ENCODE measurements at regions not wholly inside any gene's neighbourhood (a gene's known extent, or its start where the extent isn't known, plus 50 kb on each side); places are given as distances from the start of the nearest gene placed in this dataset.

GRCh38 chr2:61688369-61689334 is 150.5 kb upstream of the XPO1 start:
- Mint-ChIP-seq H3K27ac (no peak overlapping the region), H3K36me3 (ENCODE audit: low read depth) (no peaks in the 10 kb centered on the region), H3K4me1 (no peaks in the 10 kb centered on the region), H3K27me3 (no peaks in the 10 kb centered on the region), H3K4me3 (no peak overlapping the region)
- no peak for DNase-seq
- ATAC-seq: no peak
- H3K9me3 ChIP-seq (ENCODE audit: control insufficient read depth, low read length, poor library complexity, severe bottlenecking): no peaks in the 10 kb centered on the region

DNA sequence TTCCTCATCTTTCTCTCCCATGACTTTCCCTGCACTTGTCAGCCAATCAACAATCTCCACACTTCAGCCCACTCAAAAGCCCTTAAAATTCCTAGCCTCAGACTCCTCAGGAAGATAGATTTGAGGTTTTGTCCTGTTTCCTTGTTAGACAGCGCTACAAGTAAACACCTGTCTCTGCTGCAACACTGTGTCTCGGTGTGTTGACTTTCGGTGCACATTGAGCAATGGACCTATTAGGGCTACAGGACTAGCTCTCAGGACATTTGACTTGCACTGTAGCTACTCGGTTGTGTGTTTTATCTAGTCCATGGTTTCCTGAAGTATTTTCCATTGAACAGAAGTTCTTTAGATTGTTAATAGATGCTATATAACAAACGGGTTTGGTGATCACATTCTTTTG is 140.9 kb upstream of the XPO1 start:
- H3K36me3 Mint-ChIP-seq (ENCODE audit: low read depth): no peaks in the 10 kb centered on the region
- DNase-seq (no peak), ATAC-seq (no peak)
- H3K27me3 Mint-ChIP-seq: no peaks in the 10 kb centered on the region
- H3K27ac Mint-ChIP-seq: no peak overlapping the region
- no peaks in the 10 kb centered on the region for H3K4me1 Mint-ChIP-seq
- H3K9me3 ChIP-seq (ENCODE audit: control insufficient read depth, low read length, poor library complexity, severe bottlenecking): no peaks in the 10 kb centered on the region
- no peak overlapping the region for H3K4me3 Mint-ChIP-seq

GRCh38 chr2:61677942-61678341 is 139.8 kb upstream of the XPO1 start:
- H3K9me3 ChIP-seq (ENCODE audit: control insufficient read depth, low read length, poor library complexity, severe bottlenecking): no peaks in the 10 kb centered on the region
- Mint-ChIP-seq H3K4me1 (no peaks in the 10 kb centered on the region), H3K36me3 (ENCODE audit: low read depth) (no peaks in the 10 kb centered on the region), H3K4me3 (no peak overlapping the region), H3K27ac (no peak overlapping the region), H3K27me3 (no peaks in the 10 kb centered on the region)
- ATAC-seq (no peak), DNase-seq (no peak)

- H3K27ac Mint-ChIP-seq: no peak overlapping the region
- H3K4me1 Mint-ChIP-seq: no peaks in the 10 kb centered on the region
- H3K4me3 Mint-ChIP-seq: no peak overlapping the region
- H3K9me3 ChIP-seq (ENCODE audit: control insufficient read depth, low read length, poor library complexity, severe bottlenecking): no peaks in the 10 kb centered on the region
- no peak for ATAC-seq
- H3K27me3 Mint-ChIP-seq: no peaks in the 10 kb centered on the region
- no peak for DNase-seq
- no peaks in the 10 kb centered on the region for H3K36me3 Mint-ChIP-seq (ENCODE audit: low read depth)
Measured at GRCh38 chr2:61677306-61677705, 139.2 kb upstream of the XPO1 start.

DNA sequence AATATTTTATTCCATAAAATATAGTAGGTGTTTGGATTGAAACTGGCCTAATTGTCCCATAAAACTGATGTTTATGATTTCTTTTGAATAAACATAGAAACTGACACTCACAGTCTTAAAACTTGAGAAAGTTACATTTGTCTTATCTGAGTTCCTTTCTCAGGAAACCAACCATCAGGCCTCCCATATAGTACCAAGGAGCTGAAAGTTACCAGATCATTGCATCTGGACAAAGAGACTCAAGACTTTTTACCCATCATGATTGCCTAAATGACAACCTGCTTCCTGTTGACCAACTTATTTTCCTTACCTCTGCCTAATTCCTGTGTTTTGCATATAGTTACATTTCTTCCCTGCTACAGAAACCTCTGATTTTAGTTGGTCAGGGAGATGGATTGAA is 137.0 kb upstream of the XPO1 start:
- ATAC-seq (no peak), DNase-seq (no peak)
- peaks cover 14% of the 10 kb centered on the region for H3K4me1 Mint-ChIP-seq
- no peak overlapping the region for H3K27ac Mint-ChIP-seq
- H3K9me3 ChIP-seq (ENCODE audit: control insufficient read depth, low read length, poor library complexity, severe bottlenecking): no peaks in the 10 kb centered on the region
- no peaks in the 10 kb centered on the region for H3K27me3 Mint-ChIP-seq
- no peak overlapping the region for H3K4me3 Mint-ChIP-seq
- H3K36me3 Mint-ChIP-seq (ENCODE audit: low read depth): no peaks in the 10 kb centered on the region

GRCh38 chr2:61671561-61672315 is 133.6 kb upstream of the XPO1 start:
- peak overlapping the region; percentile 82 for H3K4me3 Mint-ChIP-seq
- no peaks in the 10 kb centered on the region for H3K9me3 ChIP-seq (ENCODE audit: control insufficient read depth, low read length, poor library complexity, severe bottlenecking)
- no peak for DNase-seq
- H3K4me1 Mint-ChIP-seq: peaks cover 14% of the 10 kb centered on the region
- no peak for ATAC-seq
- H3K27ac Mint-ChIP-seq: peak overlapping the region; percentile 92
- H3K36me3 Mint-ChIP-seq (ENCODE audit: low read depth): peaks cover 3% of the 10 kb centered on the region
- H3K27me3 Mint-ChIP-seq: peaks cover 4% of the 10 kb centered on the region

GRCh38 chr2:61670591-61671501 is 132.7 kb upstream of the XPO1 start:
- peaks cover 9% of the 10 kb centered on the region for H3K27me3 Mint-ChIP-seq
- H3K36me3 Mint-ChIP-seq (ENCODE audit: low read depth): peaks cover 3% of the 10 kb centered on the region
- peaks cover 14% of the 10 kb centered on the region for H3K4me1 Mint-ChIP-seq
- no peaks in the 10 kb centered on the region for H3K9me3 ChIP-seq (ENCODE audit: control insufficient read depth, low read length, poor library complexity, severe bottlenecking)
- peak overlapping the region; percentile 82 for H3K4me3 Mint-ChIP-seq
- ATAC-seq (peak; percentile 33), DNase-seq (no peak)
- H3K27ac Mint-ChIP-seq: peak overlapping the region; percentile 92

DNA sequence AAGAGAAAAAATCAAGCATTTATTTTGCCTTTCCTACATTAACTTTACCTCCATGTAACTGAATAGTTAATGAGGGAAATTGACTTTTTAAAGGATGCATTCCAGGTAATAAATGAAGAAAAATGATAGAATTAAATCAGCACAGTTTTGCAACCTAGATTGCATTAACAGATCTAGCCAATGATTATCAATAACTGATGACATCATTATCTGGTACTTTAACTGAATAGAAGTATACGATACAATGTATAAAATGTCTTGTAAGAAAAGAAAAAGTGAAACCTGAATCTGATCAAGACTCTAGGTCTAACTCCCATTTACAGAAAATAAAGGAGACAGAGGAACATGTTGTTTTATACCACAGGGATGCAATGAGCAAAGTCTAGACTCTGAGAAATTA is 126.0 kb upstream of the XPO1 start:
- H3K4me3 Mint-ChIP-seq: no peak overlapping the region
- no peak overlapping the region for H3K27ac Mint-ChIP-seq
- H3K36me3 Mint-ChIP-seq (ENCODE audit: low read depth): peaks cover 6% of the 10 kb centered on the region
- H3K4me1 Mint-ChIP-seq: peaks cover 4% of the 10 kb centered on the region
- peaks cover 9% of the 10 kb centered on the region for H3K27me3 Mint-ChIP-seq
- DNase-seq: no peak
- H3K9me3 ChIP-seq (ENCODE audit: control insufficient read depth, low read length, poor library complexity, severe bottlenecking): no peaks in the 10 kb centered on the region
- no peak for ATAC-seq

DNA sequence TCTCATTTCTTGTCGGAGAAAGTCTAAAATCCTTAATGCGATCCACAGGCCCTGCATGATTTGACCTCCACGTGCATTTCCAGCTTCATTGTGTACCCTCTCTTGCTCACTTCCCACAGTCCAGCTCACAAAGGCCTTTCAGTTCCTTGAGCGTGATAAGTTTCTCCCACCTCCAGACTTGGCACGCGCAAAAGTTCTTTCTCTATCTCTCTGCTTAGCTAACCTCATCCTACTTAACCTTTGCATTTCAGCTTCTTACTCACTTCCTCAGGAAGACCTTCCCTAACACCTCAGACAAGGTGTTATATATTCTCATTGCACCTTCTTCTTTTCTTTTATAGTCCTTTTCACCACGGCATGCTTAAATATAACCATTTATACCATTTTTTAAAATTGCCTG is 124.8 kb upstream of the XPO1 start:
- DNase-seq (no peak), ATAC-seq (no peak)
- peaks cover 6% of the 10 kb centered on the region for H3K36me3 Mint-ChIP-seq (ENCODE audit: low read depth)
- peaks cover 9% of the 10 kb centered on the region for H3K27me3 Mint-ChIP-seq
- H3K27ac Mint-ChIP-seq: no peak overlapping the region
- peaks cover 4% of the 10 kb centered on the region for H3K4me1 Mint-ChIP-seq
- H3K9me3 ChIP-seq (ENCODE audit: control insufficient read depth, low read length, poor library complexity, severe bottlenecking): no peaks in the 10 kb centered on the region
- H3K4me3 Mint-ChIP-seq: no peak overlapping the region

- H3K36me3 Mint-ChIP-seq (ENCODE audit: low read depth): peaks cover 2% of the 10 kb centered on the region
- no peak overlapping the region for H3K4me3 Mint-ChIP-seq
- H3K27me3 Mint-ChIP-seq: no peaks in the 10 kb centered on the region
- no peaks in the 10 kb centered on the region for H3K9me3 ChIP-seq (ENCODE audit: control insufficient read depth, low read length, poor library complexity, severe bottlenecking)
- ATAC-seq (no peak), DNase-seq (no peak)
- H3K4me1 Mint-ChIP-seq: peaks cover 4% of the 10 kb centered on the region
- no peak overlapping the region for H3K27ac Mint-ChIP-seq
Measured at GRCh38 chr2:61660511-61661388, 122.6 kb upstream of the XPO1 start.

- no peak for DNase-seq
- no peaks in the 10 kb centered on the region for H3K9me3 ChIP-seq (ENCODE audit: control insufficient read depth, low read length, poor library complexity, severe bottlenecking)
- Mint-ChIP-seq H3K4me3 (no peak overlapping the region), H3K4me1 (peaks cover 4% of the 10 kb centered on the region), H3K27me3 (no peaks in the 10 kb centered on the region), H3K27ac (no peak overlapping the region), H3K36me3 (ENCODE audit: low read depth) (peaks cover 2% of the 10 kb centered on the region)
- ATAC-seq: peak; percentile 32
Measured at GRCh38 chr2:61658841-61659780, 121.0 kb upstream of the XPO1 start.
